Activated T-helper 9 cell treated with anti-CD3 and anti-CD28 coated beads, Interleukin-2, amount 50 U/mL, for 16 hours (primary cell): ENCODE measurements at regions not wholly inside any gene's neighbourhood (a gene's known extent, or its start where the extent isn't known, plus 50 kb on each side); places are given as distances from the start of the nearest gene placed in this dataset.

ENCODE experiments used
- DNase-seq: peaks from one replicate; pipeline ENCODE4 v3.0.0-alpha.2; 2020; ENCODE audit warnings: low read depth

DNA sequence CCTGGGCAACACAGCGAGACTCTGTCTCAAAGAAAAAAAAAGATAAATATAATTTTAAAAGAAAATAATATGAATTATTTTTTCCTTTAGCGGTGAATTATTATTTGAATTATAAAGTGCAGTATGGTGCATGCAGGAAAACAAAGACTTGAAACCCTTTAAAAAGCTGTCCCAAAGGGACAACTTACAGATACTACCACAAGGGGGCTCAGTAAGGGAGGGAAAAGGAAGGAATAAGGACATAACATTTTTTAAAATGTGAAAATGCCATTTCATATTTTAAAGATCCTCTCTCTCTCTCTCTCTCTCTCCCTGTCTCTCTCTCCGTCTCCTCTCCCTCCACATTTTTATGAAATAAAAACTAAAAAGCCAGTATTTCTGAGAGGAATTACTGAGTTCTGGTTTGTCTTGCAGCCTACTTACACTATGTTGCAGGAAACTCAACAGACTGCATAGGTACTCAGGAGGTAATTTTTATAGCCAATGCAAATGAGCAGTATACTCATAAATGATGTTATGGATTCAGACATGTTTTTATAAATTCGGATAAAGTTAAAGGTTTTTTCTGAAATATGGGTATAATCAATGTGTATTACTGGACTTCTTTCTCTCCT, 455.0 kb upstream of the GJE1 start:
- DNase-seq, result no peak

DNA sequence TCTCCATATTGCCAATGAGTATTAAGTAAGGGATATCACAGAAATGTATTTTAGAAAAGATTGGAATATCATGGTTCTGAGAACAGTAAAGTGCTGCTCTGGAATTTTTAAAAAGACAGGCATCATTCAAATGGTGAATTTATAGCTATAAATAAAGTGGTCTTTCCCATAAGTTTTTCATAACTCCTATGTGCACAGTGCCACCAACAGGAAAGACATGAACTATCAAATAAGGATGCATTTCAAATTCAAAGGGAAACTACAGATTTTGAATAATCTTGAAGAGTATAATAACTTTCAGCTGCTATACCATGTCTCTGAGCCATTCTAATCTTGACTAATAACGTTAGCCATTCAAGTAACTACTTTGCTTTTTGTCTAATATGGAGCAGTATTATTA, 456.8 kb upstream of the GJE1 start:
- DNase-seq, result no peak

DNA sequence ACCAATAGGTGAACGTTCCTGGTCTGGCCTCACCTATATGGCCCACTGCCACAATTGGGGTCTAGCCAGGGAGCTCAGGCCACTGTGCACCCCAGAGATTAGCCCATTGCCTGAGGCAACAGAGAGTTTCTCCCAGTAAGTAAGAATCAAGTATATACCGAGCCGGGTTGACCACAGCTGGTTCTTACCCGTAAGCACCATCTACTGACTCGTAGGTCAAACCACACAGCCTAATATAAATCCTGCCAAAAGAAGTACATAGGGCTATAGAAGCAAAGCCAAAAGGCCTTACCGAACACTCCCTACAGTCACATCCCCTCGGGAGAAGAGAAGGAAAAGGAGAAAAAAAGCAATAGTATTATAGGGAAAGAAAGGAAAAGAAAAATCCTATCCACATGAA, 463.6 kb upstream of the GJE1 start:
- DNase-seq, result no peak

DNA sequence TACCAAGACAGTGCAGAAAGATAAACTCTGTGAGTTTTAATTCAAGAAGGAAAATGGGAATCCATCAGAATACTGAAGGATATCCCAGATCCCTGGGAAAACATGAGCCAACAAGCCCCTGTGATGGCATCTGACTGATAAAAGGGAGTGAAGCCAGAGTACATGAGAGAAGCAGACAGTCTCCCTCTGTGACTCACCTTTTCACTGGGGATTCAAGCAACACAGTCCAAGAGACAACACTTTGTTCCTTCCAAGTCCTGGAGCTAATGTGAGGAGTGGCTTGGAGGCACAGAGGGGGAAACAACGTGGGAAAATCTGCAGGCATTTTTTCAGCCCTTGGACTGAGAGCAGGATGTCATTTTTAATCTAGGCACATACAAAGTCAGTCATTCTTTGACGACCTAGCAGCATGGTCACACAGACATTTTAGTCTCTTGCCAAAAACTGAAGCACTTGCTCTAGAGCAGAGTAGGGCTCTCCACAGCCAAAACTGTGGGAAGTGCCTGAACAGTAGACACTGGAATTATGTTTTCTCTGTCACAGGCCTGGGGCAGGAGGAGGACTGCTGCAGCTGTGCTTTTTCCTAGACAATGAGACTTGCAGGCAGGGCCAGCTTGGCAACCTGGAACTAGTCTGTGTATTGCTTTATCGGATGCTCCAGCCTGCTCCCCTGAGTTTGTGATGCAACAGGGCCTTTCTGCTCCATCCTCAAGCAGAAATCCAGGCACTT, 465.0 kb upstream of the GJE1 start:
- no peak for DNase-seq

DNA sequence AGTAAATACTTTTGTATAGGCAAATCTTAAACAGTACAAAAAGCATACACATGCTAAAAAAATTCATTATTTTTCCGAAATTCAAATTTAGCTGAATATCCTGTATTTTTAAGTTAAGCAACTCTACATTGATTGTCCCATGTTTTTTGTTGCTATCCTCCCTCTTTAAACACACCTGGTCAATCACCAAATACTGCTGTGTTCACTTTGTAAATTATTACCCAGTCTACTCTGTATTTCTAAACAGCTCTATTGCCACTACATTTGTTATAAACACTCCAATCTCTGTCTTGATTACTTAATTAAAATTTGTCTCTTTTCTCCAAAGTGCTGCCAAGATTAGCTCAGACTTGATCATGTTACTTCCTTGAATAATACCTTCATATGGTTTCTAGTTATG, 466.5 kb upstream of the GJE1 start:
- DNase-seq, result no peak

DNA sequence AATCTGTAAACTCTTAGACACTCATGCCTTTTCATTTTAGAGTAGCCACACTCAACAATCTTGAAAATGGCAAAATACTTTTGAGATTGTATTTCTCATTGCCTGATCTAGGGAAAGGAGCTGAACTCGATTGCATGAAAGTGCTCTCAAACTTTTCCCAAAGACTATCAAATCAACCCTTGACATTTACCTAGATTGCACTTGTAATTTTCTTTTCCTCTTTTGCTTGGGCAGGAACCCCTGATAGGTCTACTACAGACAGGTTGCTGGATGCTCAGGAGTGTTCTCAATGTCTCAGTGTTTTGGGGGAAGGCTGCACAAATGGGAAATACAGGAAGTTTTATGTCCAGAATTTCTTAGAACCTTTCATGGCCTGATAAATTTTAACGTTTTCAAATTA, 468.0 kb upstream of the GJE1 start:
- no peak for DNase-seq

DNA sequence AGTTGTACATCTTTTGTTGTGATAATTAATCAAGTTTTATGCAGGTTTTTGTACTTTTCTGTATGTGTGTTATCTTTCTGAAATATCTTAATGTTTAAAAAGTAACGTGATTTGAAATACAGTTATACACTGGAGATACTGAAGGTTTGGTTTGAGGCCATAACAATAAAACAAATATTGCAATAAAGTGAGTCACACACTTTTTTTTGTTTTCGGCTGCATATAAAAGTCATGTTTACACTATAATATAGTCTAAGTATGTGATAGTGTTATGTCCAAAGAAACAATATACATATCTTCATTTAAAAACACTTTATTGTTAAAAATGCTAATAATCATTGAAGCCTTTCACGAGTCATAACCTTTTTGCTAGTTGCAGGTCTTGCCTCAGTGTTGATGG, 473.1 kb upstream of the GJE1 start:
- DNase-seq, result no peak

DNA sequence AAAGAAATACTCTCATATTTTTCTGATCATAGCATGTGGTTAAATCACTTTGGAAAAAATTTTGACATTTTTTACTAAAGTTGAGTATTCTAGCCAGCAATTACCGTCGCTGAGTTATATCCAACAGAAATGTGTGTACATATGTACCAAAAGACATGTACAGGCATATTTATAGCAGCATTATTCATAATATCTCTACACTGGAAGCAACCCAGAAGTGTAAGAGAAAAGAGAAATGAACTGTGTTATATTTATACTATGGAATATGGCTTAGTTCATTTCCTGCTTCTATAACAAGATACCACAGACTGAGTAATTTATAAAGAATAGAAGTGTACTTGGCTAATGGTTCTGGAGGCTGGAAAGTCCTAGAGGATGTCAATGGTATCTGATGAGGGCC, 474.0 kb upstream of the GJE1 start:
- no peak for DNase-seq

DNA sequence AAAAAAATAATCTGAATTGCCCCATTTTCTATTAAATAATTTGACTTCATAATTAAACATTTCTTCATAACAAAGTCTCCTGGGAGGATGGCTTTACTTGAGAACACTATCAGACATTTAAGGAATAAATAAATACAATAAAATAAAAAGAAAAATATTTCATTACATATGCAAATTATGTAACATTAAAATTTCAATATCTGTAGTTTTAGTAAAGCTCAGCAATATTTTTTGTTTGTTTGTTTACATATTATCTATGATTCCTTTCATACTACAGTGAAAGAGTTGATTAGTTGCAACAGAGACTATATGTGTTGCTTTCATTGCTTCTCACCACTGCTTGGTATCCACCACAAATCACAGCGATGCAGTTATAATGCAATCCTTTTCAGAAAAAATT, 474.9 kb upstream of the GJE1 start:
- DNase-seq, result no peak

DNA sequence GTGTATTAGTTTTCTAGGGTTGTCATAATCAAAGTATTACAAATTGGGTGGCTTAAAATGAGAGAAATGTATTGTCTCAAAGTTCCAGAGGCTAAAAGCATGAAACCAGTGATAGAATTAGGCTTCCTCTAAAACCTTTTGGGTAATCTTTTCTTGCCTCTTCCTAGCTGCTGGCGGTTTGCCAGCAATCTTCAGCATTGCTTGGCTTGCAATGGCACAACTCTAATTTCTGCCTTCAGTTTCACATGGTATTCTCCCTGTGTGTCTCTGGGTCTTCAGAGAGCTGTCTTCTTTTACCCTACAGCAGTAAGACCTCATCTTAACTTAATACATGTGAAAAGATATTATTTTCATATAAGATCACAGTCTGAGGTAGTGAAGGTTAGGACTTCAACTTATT, 479.1 kb upstream of the GJE1 start:
- DNase-seq, result no peak

DNA sequence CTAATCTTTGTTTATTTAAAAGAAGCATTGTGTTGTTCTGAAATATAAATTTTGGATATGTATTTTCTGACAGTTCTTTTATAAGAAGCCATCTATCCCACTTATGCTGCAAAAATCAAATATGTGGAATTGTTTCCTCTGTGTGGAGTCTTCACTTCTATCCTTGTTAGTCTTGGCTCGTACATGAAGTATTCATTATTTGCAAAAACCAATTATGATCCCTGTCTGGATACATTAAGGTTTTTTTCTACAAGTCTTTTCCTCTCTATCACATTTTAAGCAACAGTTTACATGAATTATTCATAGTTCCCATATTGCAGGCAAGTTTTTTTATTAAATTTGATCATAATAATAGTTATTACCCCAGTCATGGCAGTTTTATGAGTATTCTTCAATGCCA, 490.8 kb upstream of the GJE1 start:
- no peak for DNase-seq

DNA sequence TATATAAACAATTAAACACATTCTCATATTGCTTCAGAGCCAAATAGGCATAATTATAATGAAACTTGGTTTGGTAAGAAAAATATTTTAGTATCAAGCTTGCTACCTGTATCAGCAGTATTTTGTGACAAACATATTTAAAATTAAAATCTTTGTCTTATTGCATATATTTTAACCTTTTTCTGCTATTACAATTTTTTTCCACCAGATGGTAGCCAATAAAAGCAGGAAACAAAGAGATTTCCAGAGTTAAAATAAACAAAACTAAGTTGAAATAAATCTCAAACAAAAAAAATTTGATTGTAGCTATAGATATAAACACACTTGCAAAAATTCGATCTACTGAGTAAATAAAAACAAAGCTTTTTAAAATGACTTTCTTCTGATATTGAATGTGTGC, 491.3 kb upstream of the GJE1 start:
- DNase-seq, result no peak

DNA sequence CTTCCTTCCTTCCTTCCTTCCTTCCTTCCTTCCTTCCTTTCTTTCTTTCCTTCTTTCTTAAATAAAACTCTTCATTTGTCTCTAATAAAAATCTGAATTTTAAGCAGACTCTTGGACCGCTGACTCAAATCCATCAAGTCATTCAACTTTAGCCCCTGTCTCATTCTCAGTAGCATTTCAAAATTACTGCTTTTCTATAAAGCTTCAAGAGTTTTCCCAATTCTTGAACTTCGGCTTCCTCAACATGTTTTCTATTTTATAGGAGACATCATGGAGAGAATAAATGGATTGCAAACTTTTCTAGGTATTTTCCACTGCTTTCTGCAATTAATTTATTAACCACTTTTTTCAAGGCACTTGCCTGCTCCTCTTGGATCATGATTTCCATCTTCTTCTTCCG, 497.1 kb upstream of the GJE1 start:
- no peak for DNase-seq

DNA sequence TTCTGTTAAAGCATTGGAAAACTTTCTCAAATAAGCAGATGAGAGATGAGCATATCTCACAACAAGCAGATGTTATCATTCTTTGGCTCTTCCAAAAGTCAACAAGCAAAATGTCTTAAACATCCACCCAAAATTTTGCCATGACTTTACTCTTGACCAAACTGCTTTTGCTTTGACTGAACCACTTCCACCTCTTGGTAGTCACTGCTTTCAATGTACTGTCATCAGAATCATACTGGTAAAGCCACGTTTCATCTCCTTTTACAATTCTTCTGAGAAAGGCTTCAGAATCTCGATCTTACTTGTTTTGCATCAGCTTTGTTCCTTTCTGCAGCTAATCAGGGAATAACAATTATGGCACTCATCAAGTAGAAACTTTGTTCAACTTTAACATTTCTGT, 498.5 kb upstream of the GJE1 start:
- DNase-seq, result no peak

DNA sequence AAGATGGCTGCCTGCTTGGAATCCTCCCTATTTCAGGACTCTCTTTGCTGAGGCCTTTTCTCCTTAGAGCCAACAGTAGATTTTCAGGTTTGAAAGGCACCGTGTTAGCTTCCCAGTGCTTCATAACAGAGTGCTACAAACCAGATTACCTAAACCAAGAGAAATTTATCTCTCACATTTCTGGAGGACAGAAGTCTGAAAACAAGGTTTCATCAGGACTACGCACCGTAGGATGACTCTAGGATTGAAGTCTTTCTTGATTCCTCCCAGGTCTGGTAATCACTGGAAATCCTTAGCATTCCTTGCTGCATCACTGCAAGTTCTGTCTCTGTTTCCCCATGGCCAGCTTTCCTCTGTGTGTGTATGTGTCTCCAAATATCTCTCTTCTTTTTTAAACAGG, 508.4 kb upstream of the GJE1 start:
- DNase-seq, result no peak

DNA sequence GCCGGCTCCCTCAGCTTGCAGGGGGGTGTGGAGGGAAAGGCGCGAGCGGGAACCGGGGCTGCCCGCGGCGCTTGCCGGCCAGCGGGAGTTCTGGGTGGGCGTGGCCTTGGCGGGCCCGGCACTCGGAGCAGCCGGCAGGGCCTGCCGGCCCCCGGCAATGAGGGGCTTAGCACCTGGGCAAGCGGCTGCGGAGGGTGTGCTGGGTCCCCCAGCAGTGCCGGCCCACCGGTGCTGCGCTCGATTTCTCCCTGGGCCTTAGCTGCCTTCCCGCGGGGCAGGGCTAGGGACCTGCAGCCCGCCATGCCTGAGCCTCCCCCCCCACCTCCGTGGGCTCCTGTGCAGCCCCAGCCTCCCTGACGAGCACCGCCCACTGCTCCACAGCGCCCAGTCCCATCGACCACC, 514.5 kb upstream of the GJE1 start:
- no peak for DNase-seq

DNA sequence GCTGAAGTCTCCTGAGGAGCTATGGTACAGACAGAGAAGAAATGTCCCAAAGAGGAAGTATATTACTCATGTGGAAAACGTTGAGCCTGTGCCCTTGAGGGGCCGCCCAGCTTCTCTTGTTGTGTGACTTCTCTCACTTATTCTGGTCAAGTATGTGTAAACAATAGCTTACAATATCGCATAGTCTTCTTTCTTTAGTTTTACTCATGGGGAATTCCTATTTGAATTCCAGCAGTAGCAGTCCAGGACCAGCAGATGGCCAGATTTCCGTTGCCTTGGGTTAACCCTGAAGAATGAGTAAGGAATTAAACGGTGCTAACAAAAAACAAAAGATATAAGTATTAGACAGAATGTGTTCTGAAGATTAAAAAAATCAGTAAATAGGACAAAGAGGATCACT, 522.0 kb upstream of the GJE1 start:
- no peak for DNase-seq

DNA sequence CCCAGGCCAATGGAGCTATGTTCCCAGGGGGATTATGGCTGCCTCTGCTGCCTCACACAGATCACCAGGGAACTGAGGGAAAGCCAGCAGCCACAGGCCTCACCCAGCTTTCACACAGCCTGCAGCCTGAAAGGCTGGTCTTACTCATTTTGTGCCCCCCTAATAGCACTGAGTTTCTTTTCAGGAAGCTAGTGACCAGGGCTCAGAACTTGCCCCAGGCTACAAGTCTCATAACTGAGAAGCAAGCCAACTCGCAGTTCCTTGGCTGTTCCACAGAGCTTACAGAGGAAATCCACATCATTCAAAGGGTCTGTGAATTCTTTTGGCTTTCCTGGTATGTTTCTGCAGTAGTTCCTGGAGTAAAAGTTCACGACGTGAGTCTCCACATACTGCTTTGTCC, 524.8 kb upstream of the GJE1 start:
- DNase-seq, result no peak

DNA sequence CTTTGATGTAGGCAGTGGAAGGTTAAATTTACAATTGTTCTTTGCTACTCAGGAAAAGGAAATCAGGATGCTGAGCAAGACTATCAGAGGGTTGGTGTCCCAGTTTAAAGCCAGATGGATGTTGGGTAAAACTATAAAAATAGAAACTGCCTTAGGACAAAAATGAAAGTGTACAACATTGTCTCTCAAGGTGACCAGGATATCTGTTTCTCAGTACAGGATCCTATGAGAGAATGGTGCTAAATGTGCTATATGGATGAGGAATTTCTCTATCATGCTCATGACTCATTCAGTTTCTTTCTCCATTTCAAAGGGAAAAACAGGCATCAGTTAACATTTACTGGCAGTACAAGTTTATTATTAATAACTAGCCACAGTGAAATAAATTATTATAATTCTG, 534.2 kb upstream of the GJE1 start:
- no peak for DNase-seq

DNA sequence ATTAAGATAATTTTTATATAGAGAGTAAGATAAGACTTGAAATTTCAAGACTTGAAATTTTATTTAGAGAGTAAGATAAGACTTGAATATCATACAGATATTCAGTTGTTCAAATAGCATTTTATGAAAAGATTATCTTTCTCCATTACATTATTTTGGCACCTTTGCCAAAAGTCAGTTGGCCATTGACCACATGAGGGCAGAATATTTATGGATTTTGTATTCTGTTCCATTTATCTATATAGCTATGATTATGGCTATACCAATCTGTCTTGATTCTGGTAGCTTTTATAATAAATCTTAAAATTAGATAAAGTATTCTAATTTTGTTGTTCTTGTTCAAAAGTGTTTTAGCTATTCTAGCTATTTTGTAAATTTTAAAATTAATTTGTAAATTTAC, 537.9 kb upstream of the GJE1 start:
- no peak for DNase-seq

DNA sequence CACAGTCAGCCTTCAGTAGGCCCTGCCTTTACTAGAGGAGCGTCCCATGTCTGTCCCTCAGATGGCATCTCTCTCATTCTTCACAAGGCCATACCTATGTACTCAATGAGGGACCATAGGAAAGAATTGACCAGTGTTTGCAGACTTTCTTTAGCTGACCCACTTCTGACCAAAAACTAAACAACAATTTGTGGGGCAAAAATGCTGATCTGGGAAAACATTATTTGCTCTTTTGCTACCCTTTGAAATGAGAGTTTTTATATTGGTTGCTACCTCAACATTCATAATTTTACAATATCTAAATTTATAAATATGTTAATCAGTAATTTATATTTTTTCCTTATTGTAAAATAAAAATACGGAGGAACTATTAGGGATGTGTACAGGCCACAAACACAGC, 539.4 kb upstream of the GJE1 start:
- DNase-seq, result no peak

DNA sequence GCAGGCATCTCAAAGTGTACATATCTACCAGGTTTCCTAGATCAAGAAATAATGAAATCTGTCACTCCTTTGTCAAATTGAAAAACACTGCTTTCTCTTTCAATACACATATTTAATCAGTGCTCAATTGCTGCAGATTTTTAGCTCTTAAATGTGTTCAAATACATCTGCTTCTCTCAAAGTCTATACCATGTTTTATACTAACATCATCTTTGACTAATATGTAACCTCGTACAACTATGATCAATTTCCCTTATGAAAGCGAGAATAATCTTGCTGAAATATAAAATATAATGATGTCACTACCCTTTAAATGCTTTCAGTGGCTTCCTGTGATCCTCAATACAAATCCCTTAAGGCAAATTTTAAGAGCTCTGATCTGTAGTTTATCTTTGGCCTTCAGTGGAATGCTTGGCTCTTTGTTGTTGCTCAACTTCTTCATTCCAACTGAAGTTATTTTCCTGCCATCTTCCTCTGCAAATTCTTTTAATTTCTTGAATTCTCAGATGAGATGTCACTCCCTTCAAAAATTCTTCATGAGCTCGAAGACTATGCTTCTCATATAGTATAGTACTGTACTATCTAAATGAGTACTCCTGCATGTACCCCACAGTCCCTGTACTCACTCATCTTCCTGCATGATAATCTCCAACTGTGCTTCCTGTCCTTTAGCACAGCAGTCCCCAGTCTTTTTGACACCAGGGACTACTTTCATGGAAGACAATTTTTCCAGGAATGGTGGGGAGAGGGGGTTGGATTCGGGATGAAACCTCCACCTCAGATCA, 545.1 kb upstream of the GJE1 start:
- no peak for DNase-seq

DNA sequence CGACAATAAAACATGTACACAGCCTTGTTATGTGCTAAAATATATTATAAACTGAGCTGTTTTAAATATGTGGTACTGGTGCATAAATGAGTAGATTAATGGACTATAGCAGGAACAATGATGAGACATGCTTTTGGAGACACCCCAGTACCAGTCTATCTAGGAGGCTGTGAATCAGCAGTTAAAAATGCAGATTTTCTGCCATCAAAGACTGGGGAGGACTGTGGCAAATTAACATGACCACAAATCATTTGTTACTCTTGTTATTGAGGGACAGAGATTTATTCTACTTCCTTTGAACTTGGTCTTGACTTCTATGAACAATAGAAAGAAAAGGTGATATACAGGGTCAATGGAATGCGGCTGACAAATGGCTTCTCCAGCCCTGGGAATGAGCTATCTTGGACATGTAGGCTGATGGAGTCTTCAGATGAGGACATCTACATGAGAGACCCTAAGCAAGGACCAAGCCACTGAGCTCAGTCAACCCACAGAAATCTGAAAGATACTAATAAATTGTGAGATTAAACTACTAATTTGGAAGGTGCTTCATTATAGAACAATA, 551.7 kb upstream of the GJE1 start:
- no peak for DNase-seq
